ENCODE measurements at regions not wholly inside any gene's neighbourhood (a gene's known extent, or its start where the extent isn't known, plus 50 kb on each side); places are given as distances from the start of the nearest gene placed in this dataset.

- Histone ChIP-seq H3K4me3 (ENCODE audit: low read length) (no peak overlapping the region), H3F3A (ENCODE audit: low read length, unreplicated experiment) (no peaks in the 10 kb centered on the region), H3K27me3 (ENCODE audit: low read length) (no peaks in the 10 kb centered on the region), H4K20me1 (ENCODE audit: low read length) (no peaks in the 10 kb centered on the region), H3K4me2 (ENCODE audit: low read length) (no peak overlapping the region), H3K79me2 (ENCODE audit: low read length) (no peaks in the 10 kb centered on the region), H3K27ac (ENCODE audit: low read length) (no peak overlapping the region), H3K36me3 (ENCODE audit: low read depth, low read length) (no peaks in the 10 kb centered on the region), H3K9me2 (replicated peaks; ENCODE audit: low read length) (no peaks in the 10 kb centered on the region), H2AFZ (ENCODE audit: low read length) (no peak overlapping the region), H3K4me1 (ENCODE audit: insufficient read depth, low read length) (peaks cover 14% of the 10 kb centered on the region), H3K9ac (ENCODE audit: low read length) (no peak overlapping the region), H3K9me3 (ENCODE audit: low read length) (no peaks in the 10 kb centered on the region)
- no peak for TF ChIP-seq EZH2 (IDR thresholded peaks at IDR 0.05; ENCODE audit: low read length, unreplicated experiment)
- TF ChIP-seq EZH2phosphoT487 (IDR thresholded peaks at IDR 0.05; ENCODE audit: borderline replicate concordance, low read length), result no peak
- TF ChIP-seq, protein P1, sequence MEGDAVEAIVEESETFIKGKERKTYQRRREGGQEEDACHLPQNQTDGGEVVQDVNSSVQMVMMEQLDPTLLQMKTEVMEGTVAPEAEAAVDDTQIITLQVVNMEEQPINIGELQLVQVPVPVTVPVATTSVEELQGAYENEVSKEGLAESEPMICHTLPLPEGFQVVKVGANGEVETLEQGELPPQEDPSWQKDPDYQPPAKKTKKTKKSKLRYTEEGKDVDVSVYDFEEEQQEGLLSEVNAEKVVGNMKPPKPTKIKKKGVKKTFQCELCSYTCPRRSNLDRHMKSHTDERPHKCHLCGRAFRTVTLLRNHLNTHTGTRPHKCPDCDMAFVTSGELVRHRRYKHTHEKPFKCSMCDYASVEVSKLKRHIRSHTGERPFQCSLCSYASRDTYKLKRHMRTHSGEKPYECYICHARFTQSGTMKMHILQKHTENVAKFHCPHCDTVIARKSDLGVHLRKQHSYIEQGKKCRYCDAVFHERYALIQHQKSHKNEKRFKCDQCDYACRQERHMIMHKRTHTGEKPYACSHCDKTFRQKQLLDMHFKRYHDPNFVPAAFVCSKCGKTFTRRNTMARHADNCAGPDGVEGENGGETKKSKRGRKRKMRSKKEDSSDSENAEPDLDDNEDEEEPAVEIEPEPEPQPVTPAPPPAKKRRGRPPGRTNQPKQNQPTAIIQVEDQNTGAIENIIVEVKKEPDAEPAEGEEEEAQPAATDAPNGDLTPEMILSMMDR (conservative IDR thresholded peaks at IDR 0.05; ENCODE audit: low read depth, low read length), result no peak
- intact Hi-C loops (cut with micrococcal nuclease), result loop anchor here (10.0 kb wide), 1 partner anchor 174 kb away; no protein-coding TSS in a partner anchor
- POLR2A ChIA-PET (ENCODE audit: unreplicated experiment), result no interaction called here
- BruUV-seq (replicated peaks), result no TSS peak
- CTCF ChIA-PET, result interaction anchor here (0.6 kb wide), 1 partner anchor 77 kb away, joined by 6 read pairs; no protein-coding TSS in a partner anchor
- DNase-seq (no peak), ATAC-seq (no peak)
Measured at GRCh38 chr3:94179059-94179458, 116.2 kb downstream of the NSUN3 start.

- no TSS peak for BruUV-seq (replicated peaks)
- H3K27ac ChIP-seq (ENCODE audit: low read length), result no peak overlapping the region
- POLR2A ChIA-PET (ENCODE audit: unreplicated experiment), result no interaction called here
- TF ChIP-seq, protein P1 (conservative IDR thresholded peaks at IDR 0.05; ENCODE audit: low read depth, low read length), result no peak
- TF ChIP-seq EZH2 (IDR thresholded peaks at IDR 0.05; ENCODE audit: low read length, unreplicated experiment) (no peak), EZH2phosphoT487 (IDR thresholded peaks at IDR 0.05; ENCODE audit: borderline replicate concordance, low read length) (no peak)
- no peaks in the 10 kb centered on the region for H3F3A ChIP-seq (ENCODE audit: low read length, unreplicated experiment)
- no peak overlapping the region for H2AFZ ChIP-seq (ENCODE audit: low read length)
- no peaks in the 10 kb centered on the region for H3K79me2 ChIP-seq (ENCODE audit: low read length)
- no peak overlapping the region for H3K4me3 ChIP-seq (ENCODE audit: low read length)
- peaks cover 21% of the 10 kb centered on the region for H3K4me1 ChIP-seq (ENCODE audit: insufficient read depth, low read length)
- DNase-seq (no peak), ATAC-seq (no peak)
- H3K27me3 ChIP-seq (ENCODE audit: low read length), result no peaks in the 10 kb centered on the region
- no peaks in the 10 kb centered on the region for H3K36me3 ChIP-seq (ENCODE audit: low read depth, low read length)
- H4K20me1 ChIP-seq (ENCODE audit: low read length), result no peaks in the 10 kb centered on the region
- intact Hi-C loops (cut with micrococcal nuclease), result no loop called here
- no peaks in the 10 kb centered on the region for H3K9me3 ChIP-seq (ENCODE audit: low read length)
- no peaks in the 10 kb centered on the region for H3K9me2 ChIP-seq (replicated peaks; ENCODE audit: low read length)
- H3K4me2 ChIP-seq (ENCODE audit: low read length), result no peak overlapping the region
- CTCF ChIA-PET, result no interaction called here
- H3K9ac ChIP-seq (ENCODE audit: low read length), result no peak overlapping the region
Measured at GRCh38 chr3:94183551-94183950, 120.7 kb downstream of the NSUN3 start.

- Histone ChIP-seq H3K36me3 (ENCODE audit: low read depth, low read length) (no peaks in the 10 kb centered on the region), H3K9ac (ENCODE audit: low read length) (no peak overlapping the region), H3F3A (ENCODE audit: low read length, unreplicated experiment) (no peaks in the 10 kb centered on the region), H2AFZ (ENCODE audit: low read length) (no peak overlapping the region), H3K27ac (ENCODE audit: low read length) (peak overlapping the region; percentile 40), H3K4me2 (ENCODE audit: low read length) (peak overlapping the region; percentile 35), H4K20me1 (ENCODE audit: low read length) (no peaks in the 10 kb centered on the region), H3K4me1 (ENCODE audit: insufficient read depth, low read length) (peaks cover 21% of the 10 kb centered on the region), H3K9me3 (ENCODE audit: low read length) (no peaks in the 10 kb centered on the region), H3K79me2 (ENCODE audit: low read length) (no peaks in the 10 kb centered on the region), H3K4me3 (ENCODE audit: low read length) (no peak overlapping the region), H3K9me2 (replicated peaks; ENCODE audit: low read length) (no peaks in the 10 kb centered on the region), H3K27me3 (ENCODE audit: low read length) (no peaks in the 10 kb centered on the region)
- DNase-seq, result peak; percentile 71
- ATAC-seq, result peak; percentile 44
- BruUV-seq (replicated peaks), result no TSS peak
- intact Hi-C loops (cut with micrococcal nuclease), result loop anchor here (1.0 to 5.0 kb wide), 3 partner anchors 10 to 67 kb away; no protein-coding TSS in a partner anchor
- CTCF ChIA-PET, result no interaction called here
- POLR2A ChIA-PET (ENCODE audit: unreplicated experiment), result no interaction called here
- TF ChIP-seq, protein P1 (conservative IDR thresholded peaks at IDR 0.05; ENCODE audit: low read depth, low read length), result no peak
Measured at GRCh38 chr3:94184781-94185180, 121.9 kb downstream of the NSUN3 start.

All from PC-3 (cell line).